ENCODE measurements at regions not wholly inside any gene's neighbourhood (a gene's known extent, or its start where the extent isn't known, plus 50 kb on each side); places are given as distances from the start of the nearest gene placed in this dataset.
A peak's percentile ranks its signal among the peaks of the same experiment; 100 is the strongest.

- H3K27ac ChIP-seq, result no peak overlapping the region
- no peak for TF ChIP-seq CTCF (IDR thresholded peaks at IDR 0.05)
- ATAC-seq, result no peak
- DNase-seq, result peak; percentile 40
- no peaks in the 10 kb centered on the region for H3K9me3 ChIP-seq
- no peak overlapping the region for H3K4me3 ChIP-seq
- no peaks in the 10 kb centered on the region for H3K36me3 ChIP-seq
- no peaks in the 10 kb centered on the region for H3K27me3 ChIP-seq
- intact Hi-C loops (cut with DNase I), result no loop called here
- peaks cover 4% of the 10 kb centered on the region for H3K4me1 ChIP-seq
Observed at GRCh38 chr6:169912266-169913095, 161.1 kb downstream of the ERMARD start.

GRCh38 chr6:169911264-169912263, 160.1 kb downstream of the ERMARD start:
- peaks cover 4% of the 10 kb centered on the region for H3K4me1 ChIP-seq
- H3K36me3 ChIP-seq, result no peaks in the 10 kb centered on the region
- H3K27me3 ChIP-seq, result no peaks in the 10 kb centered on the region
- no peak overlapping the region for H3K27ac ChIP-seq
- no peaks in the 10 kb centered on the region for H3K9me3 ChIP-seq
- intact Hi-C loops (cut with DNase I), result no loop called here
- ATAC-seq, result no peak
- DNase-seq, result no peak
- H3K4me3 ChIP-seq, result no peak overlapping the region
- no peak for TF ChIP-seq CTCF (IDR thresholded peaks at IDR 0.05)

- no peak for TF ChIP-seq CTCF (IDR thresholded peaks at IDR 0.05)
- no peaks in the 10 kb centered on the region for H3K9me3 ChIP-seq
- peaks cover 18% of the 10 kb centered on the region for H3K4me1 ChIP-seq
- no peak overlapping the region for H3K4me3 ChIP-seq
- DNase-seq (no peak), ATAC-seq (no peak)
- no peaks in the 10 kb centered on the region for H3K36me3 ChIP-seq
- intact Hi-C loops (cut with DNase I), result no loop called here
- H3K27ac ChIP-seq, result no peak overlapping the region
- H3K27me3 ChIP-seq, result no peaks in the 10 kb centered on the region
Observed at GRCh38 chr6:169909113-169909512, 157.7 kb downstream of the ERMARD start.

GRCh38 chr6:169908403-169908933, 157.0 kb downstream of the ERMARD start:
- H3K4me3 ChIP-seq, result no peak overlapping the region
- intact Hi-C loops (cut with DNase I), result no loop called here
- H3K27me3 ChIP-seq, result no peaks in the 10 kb centered on the region

More at GRCh38 chr6:169908403-169908933, 157.0 kb downstream of the ERMARD start:
- TF ChIP-seq CTCF (IDR thresholded peaks at IDR 0.05), result no peak
- Histone ChIP-seq H3K9me3 (no peaks in the 10 kb centered on the region), H3K36me3 (no peaks in the 10 kb centered on the region), H3K4me1 (peaks cover 18% of the 10 kb centered on the region), H3K27ac (no peak overlapping the region)
- DNase-seq, result no peak
- no peak for ATAC-seq

Measured in upper lobe of right lung (tissue), 1 donor.